SK-N-SH (cell line): ENCODE measurements at regions not wholly inside any gene's neighbourhood (a gene's known extent, or its start where the extent isn't known, plus 50 kb on each side); places are given as distances from the start of the nearest gene placed in this dataset.

Source experiments
- CTCF ChIA-PET: fragments of 300-600, 350-600 bp; formaldehyde crosslinking; extraction: SDS; loops from one replicate; lab custom pipeline; 2021; lab: Yijun Ruan, JAX
- POLR2A ChIA-PET: fragments of 350-600 bp; sonication (Branson Sonifier 250); formaldehyde crosslinking; extraction: SDS; loops from one replicate; lab custom pipeline; 2020; ENCODE audit warnings: antibody characterized with exemption, inconsistent platforms; lab: Yijun Ruan, JAX
- DNase-seq: peaks from one replicate; pipeline ENCODE4 v3.0.0; 2012
- H2AFZ ChIP-seq: fragments of 200-600 bp; sonication (generic); 2 replicates; pipeline ENCODE4 v1.8.1; 2016; ENCODE audit warnings: antibody characterized with exemption, mild to moderate bottlenecking, low read depth
- H3F3A ChIP-seq: fragments of 200-600 bp; sonication (generic); replicated peaks from 2 replicates; pipeline ENCODE3; 2016; ENCODE audit warnings: antibody characterized with exemption, mild to moderate bottlenecking; ENCODE audit not compliant: insufficient read depth
- H3K27ac ChIP-seq, 2 experiments: fragments of 200-500 bp in 1 of 2; fragments of 200-600 bp in 1 of 2; sonication (Bioruptor generic) in 1 of 2; sonication (generic), shearing (Covaris generic) in 1 of 2; 2 replicates each; pipeline versions ENCODE4 v1.5.1 to v1.6.1; 2014 to 2016; ENCODE audit warnings: low read depth in 2 of 2, inconsistent platforms in 1 of 2, low read length in 1 of 2, mild to moderate bottlenecking in 1 of 2, mixed read lengths in 1 of 2
- H3K27me3 ChIP-seq: fragments of 200-600 bp; sonication (generic), shearing (Covaris generic); 2 replicates; pipeline ENCODE4 v1.6.1; 2016; ENCODE audit warnings: mixed run types; ENCODE audit not compliant: insufficient read depth
- H3K36me3 ChIP-seq, 2 experiments: fragments of 200-500 bp in 1 of 2; fragments of 200-600 bp in 1 of 2; sonication (Bioruptor generic) in 1 of 2; sonication (generic) in 1 of 2; replicated peaks in 1 of 2; 2 replicates each; pipeline versions ENCODE3 to v1.5.1; 2014 to 2016; ENCODE audit warnings: low read length in 1 of 2, mild to moderate bottlenecking in 1 of 2; ENCODE audit not compliant: insufficient read depth in 2 of 2, control insufficient read depth in 1 of 2
- H3K4me1 ChIP-seq, 2 experiments: fragments of 200-500 bp in 1 of 2; fragments of 200-600 bp in 1 of 2; sonication (Bioruptor generic) in 1 of 2; sonication (generic), shearing (Covaris generic) in 1 of 2; 2 replicates each; pipeline versions ENCODE4 v1.5.1 to v1.6.1; 2014 to 2016; ENCODE audit warnings: low read depth in 1 of 2, low read length in 1 of 2, mixed run types in 1 of 2; ENCODE audit not compliant: insufficient read depth in 2 of 2, control insufficient read depth in 1 of 2
- H3K4me2 ChIP-seq: fragments of 200-600 bp; sonication (generic), shearing (Covaris generic); 2 replicates; pipeline ENCODE4 v1.6.1; 2017; ENCODE audit warnings: mixed run types
- H3K4me3 ChIP-seq, 2 experiments: fragments of 200-500 bp in 1 of 2; fragments of 200-600 bp in 1 of 2; sonication (Bioruptor generic) in 1 of 2; sonication (generic), shearing (Covaris generic) in 1 of 2; 2 replicates each; pipeline versions ENCODE4 v1.5.1 to v1.8.1; 2014 to 2016; ENCODE audit warnings: low read depth in 2 of 2, inconsistent platforms in 1 of 2, low read length in 1 of 2, mild to moderate bottlenecking in 1 of 2, mixed read lengths in 1 of 2, moderate library complexity in 1 of 2
- H3K79me2 ChIP-seq: fragments of 200-600 bp; sonication (generic); 2 replicates; pipeline ENCODE4 v1.8.1; 2017; ENCODE audit warnings: mild to moderate bottlenecking; ENCODE audit not compliant: insufficient read depth
- H3K9ac ChIP-seq: fragments of 200-600 bp; sonication (generic); 2 replicates; pipeline ENCODE4 v1.6.1; 2017; ENCODE audit warnings: mixed run types
- H3K9me2 ChIP-seq: fragments of 200-600 bp; sonication (generic); 2 replicates; pipeline ENCODE4 v1.6.1; 2017; ENCODE audit warnings: mixed run types
- H3K9me3 ChIP-seq: fragments of 200-600 bp; sonication (generic); 2 replicates; pipeline ENCODE4 v1.6.1; 2017; ENCODE audit warnings: mixed run types, mild to moderate bottlenecking, moderate library complexity
- H4K20me1 ChIP-seq: fragments of 200-600 bp; sonication (generic); 2 replicates; pipeline ENCODE4 v1.6.1; 2017; ENCODE audit warnings: mild to moderate bottlenecking, mixed run types; ENCODE audit not compliant: insufficient read depth
- EP300 ChIP-seq, 2 experiments: IDR thresholded peaks; 2 replicates each; pipeline versions ENCODE4 v1.4.0 to v1.6.1; 2012; ENCODE audit warnings: borderline replicate concordance in 1 of 2, low read depth in 1 of 2, low read length in 1 of 2
- FOSL2 ChIP-seq: IDR thresholded peaks from 2 replicates; pipeline ENCODE4 v1.4.0; 2012; ENCODE audit warnings: low read depth, mild to moderate bottlenecking, moderate library complexity, borderline replicate concordance
- GATA2 ChIP-seq: sonication (generic); formaldehyde crosslinking; IDR thresholded peaks from 2 replicates; pipeline ENCODE4 v1.5.0; 2020; ENCODE audit warnings: mild to moderate bottlenecking, missing genetic modification reagents
- JUND ChIP-seq: IDR thresholded peaks from 2 replicates; pipeline ENCODE4 v1.4.0; 2012
- MAX ChIP-seq: IDR thresholded peaks from 2 replicates; pipeline ENCODE4 v1.4.0; 2012; ENCODE audit warnings: low read depth
- MEF2A ChIP-seq: IDR thresholded peaks from 2 replicates; pipeline ENCODE4 v1.4.0; 2012; ENCODE audit warnings: low read depth, borderline replicate concordance
- MXI1 ChIP-seq: IDR thresholded peaks from 2 replicates; pipeline ENCODE4 v1.6.1; 2012; ENCODE audit warnings: mild to moderate bottlenecking, low read depth, low read length, improper control_type of control experiment
- NFIC ChIP-seq: IDR thresholded peaks from 2 replicates; pipeline ENCODE4 v1.4.0; 2012; ENCODE audit warnings: borderline replicate concordance
- NRF1 ChIP-seq: IDR thresholded peaks from 2 replicates; pipeline ENCODE4 v1.6.1; 2012; ENCODE audit warnings: low read depth, mild to moderate bottlenecking, low read length
- PBX3 ChIP-seq: IDR thresholded peaks from 2 replicates; pipeline ENCODE4; 2012
- RXRA ChIP-seq: IDR thresholded peaks from 2 replicates; pipeline ENCODE4 v1.4.0; 2012; ENCODE audit warnings: low read depth, mild to moderate bottlenecking, borderline replicate concordance
- SIN3A ChIP-seq: IDR thresholded peaks from 2 replicates; pipeline ENCODE4 v1.6.1; 2012; ENCODE audit warnings: low read depth, mild to moderate bottlenecking, low read length, moderate library complexity, borderline replicate concordance
- SMC3 ChIP-seq: IDR thresholded peaks from 2 replicates; pipeline ENCODE4 v1.6.1; 2012; ENCODE audit warnings: low read depth, low read length, improper control_type of control experiment
- TAF1 ChIP-seq: IDR thresholded peaks from 2 replicates; pipeline ENCODE4 v1.6.1; 2012; ENCODE audit warnings: low read depth, mild to moderate bottlenecking, low read length, moderate library complexity, borderline replicate concordance
- TEAD4 ChIP-seq: IDR thresholded peaks from 2 replicates; pipeline ENCODE4 v1.4.0; 2012; ENCODE audit warnings: mild to moderate bottlenecking, borderline replicate concordance; ENCODE audit not compliant: insufficient read depth
- USF1 ChIP-seq: IDR thresholded peaks from 2 replicates; pipeline ENCODE4 v1.4.0; 2012; ENCODE audit warnings: low read depth, borderline replicate concordance
- WGBS: methylation state at CpG from one replicate; pipeline ENCODE4 v1.1.6; 2017; ENCODE audit warnings: low lambda C conversion rate; 5-methylcytosine and 5-hydroxymethylcytosine counted together
- TF ChIP-seq, protein P1 (sequence below): fragments of 150-350 bp; IDR thresholded peaks from 2 replicates; pipeline ENCODE4 v1.6.1; 2017; ENCODE audit warnings: antibody characterized with exemption, low read length, low read depth, borderline replicate concordance
- TF ChIP-seq, protein P2 (sequence below): fragments of 200-600 bp; sonication (generic); IDR thresholded peaks from 2 replicates; pipeline ENCODE4 v1.6.1; 2017; ENCODE audit warnings: antibody characterized with exemption, mild to moderate bottlenecking, moderate library complexity

DNA sequence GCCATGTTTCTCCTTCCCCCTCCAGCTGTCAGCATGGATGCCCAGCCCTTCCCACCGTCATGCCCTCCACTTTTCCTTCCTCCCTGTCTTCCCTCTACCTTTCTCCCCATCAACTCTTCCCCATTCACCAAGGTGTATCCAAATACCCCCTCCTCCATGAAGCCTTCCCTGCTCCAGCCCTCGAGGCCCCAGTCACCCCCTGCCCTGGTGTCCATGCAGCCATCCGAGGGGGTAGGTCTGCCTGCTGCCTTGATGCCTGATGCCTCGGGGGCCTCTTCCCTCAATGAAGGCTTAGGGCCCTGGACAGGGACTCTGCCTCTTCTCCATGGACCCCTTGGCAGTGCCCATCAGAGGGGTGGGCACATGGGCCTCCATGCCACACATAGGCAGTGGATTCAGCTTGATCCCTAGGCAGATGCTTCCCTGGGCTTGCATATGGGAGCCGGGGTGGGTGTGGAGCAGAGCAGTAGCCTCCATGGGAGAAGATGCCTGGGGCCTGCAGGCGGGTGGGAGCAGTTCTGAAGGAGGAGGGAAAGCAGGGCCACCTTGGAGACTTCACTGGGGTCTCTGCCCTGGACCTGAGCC is 795.8 kb downstream of the BRD1 start:
- H3K9me3 ChIP-seq = no peaks in the 10 kb centered on the region
- ChIA-PET POLR2A (no interaction called here), CTCF (interaction anchor here (2.9 kb wide), 1 partner anchor 14 kb away, joined by 11 read pairs; no protein-coding TSS in a partner anchor)
- DNase-seq = no peak
- no peak overlapping the region for H3K27ac ChIP-seq
- H4K20me1 ChIP-seq = no peaks in the 10 kb centered on the region
- peaks cover 0 to 19% of the 10 kb centered on the region in 2 experiments; a peak in 1 of 4 replicates for H3K4me1 ChIP-seq
- no peaks in the 10 kb centered on the region for H3K36me3 ChIP-seq
- H3K79me2 ChIP-seq = no peaks in the 10 kb centered on the region
- H3F3A ChIP-seq = no peaks in the 10 kb centered on the region
- H3K4me2 ChIP-seq = no peak overlapping the region
- TF ChIP-seq FOSL2 (no peak), TAF1 (no peak), EP300 (IDR thresholded peaks at IDR 0.05; ENCODE audit: borderline replicate concordance in 1 of 2, low read depth in 1 of 2, low read length in 1 of 2) (no peak), GATA2 (CRISPR knock-in tag) (no peak), USF1 (no peak), SMC3 (no peak), MXI1 (no peak), RXRA (no peak), MAX (no peak), NRF1 (no peak), TEAD4 (no peak), SIN3A (no peak), MEF2A (no peak), JUND (no peak)
- TF ChIP-seq, protein P1, sequence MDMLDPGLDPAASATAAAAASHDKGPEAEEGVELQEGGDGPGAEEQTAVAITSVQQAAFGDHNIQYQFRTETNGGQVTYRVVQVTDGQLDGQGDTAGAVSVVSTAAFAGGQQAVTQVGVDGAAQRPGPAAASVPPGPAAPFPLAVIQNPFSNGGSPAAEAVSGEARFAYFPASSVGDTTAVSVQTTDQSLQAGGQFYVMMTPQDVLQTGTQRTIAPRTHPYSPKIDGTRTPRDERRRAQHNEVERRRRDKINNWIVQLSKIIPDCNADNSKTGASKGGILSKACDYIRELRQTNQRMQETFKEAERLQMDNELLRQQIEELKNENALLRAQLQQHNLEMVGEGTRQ = no peak
- no peak overlapping the region for H2AFZ ChIP-seq
- no peak overlapping the region for H3K9ac ChIP-seq
- WGBS = 0% methylated on average over 5 of the region's 6 CpGs
- H3K4me3 ChIP-seq = no peak overlapping the region
- H3K9me2 ChIP-seq = no peaks in the 10 kb centered on the region
- H3K27me3 ChIP-seq = no peaks in the 10 kb centered on the region

DNA sequence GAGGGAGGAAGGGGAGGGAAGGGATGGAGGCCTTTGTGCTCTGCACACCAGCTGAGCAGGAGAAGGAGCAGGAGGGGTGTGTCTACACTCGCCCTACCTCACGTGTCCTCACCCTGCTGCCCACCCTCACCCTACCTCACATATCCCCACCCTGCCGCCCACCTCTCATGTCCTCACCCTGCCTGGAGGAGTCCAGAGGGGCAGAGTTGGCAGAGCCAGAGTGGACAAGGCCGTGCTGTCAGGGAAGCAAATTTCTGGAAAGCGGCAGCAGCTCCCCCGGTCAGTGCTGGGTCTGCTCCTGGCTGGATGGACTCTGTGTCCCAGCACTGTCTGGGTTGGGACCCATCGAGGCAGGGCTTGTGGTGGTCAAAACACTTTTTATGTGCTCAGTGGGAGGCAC is 799.6 kb downstream of the BRD1 start:
- peak overlapping the region in 1 of 2 experiments; percentile 74; a peak in 1 of 4 replicates for H3K27ac ChIP-seq
- no peaks in the 10 kb centered on the region for H3K36me3 ChIP-seq
- peaks cover 0 to 41% of the 10 kb centered on the region in 2 experiments; a peak in 1 of 4 replicates for H3K4me1 ChIP-seq
- no peaks in the 10 kb centered on the region for H3F3A ChIP-seq
- H3K9me3 ChIP-seq = no peaks in the 10 kb centered on the region
- H3K9me2 ChIP-seq = no peaks in the 10 kb centered on the region
- no peak overlapping the region for H2AFZ ChIP-seq
- POLR2A ChIA-PET = no interaction called here
- DNase-seq = no peak
- no peak overlapping the region for H3K4me2 ChIP-seq
- H3K4me3 ChIP-seq = no peak overlapping the region
- CTCF ChIA-PET = interaction anchor here (1.6 to 3.3 kb wide), 2 partner anchors 84 to 277 kb away, joined by 5 to 15 read pairs; no protein-coding TSS in a partner anchor
- TF ChIP-seq, protein P1 = no peak
- TF ChIP-seq TAF1 = no peak
- no peak for TF ChIP-seq MXI1
- TF ChIP-seq JUND = no peak
- TF ChIP-seq NFIC = no peak
- TF ChIP-seq, protein P2, sequence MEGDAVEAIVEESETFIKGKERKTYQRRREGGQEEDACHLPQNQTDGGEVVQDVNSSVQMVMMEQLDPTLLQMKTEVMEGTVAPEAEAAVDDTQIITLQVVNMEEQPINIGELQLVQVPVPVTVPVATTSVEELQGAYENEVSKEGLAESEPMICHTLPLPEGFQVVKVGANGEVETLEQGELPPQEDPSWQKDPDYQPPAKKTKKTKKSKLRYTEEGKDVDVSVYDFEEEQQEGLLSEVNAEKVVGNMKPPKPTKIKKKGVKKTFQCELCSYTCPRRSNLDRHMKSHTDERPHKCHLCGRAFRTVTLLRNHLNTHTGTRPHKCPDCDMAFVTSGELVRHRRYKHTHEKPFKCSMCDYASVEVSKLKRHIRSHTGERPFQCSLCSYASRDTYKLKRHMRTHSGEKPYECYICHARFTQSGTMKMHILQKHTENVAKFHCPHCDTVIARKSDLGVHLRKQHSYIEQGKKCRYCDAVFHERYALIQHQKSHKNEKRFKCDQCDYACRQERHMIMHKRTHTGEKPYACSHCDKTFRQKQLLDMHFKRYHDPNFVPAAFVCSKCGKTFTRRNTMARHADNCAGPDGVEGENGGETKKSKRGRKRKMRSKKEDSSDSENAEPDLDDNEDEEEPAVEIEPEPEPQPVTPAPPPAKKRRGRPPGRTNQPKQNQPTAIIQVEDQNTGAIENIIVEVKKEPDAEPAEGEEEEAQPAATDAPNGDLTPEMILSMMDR = no peak
- TF ChIP-seq PBX3 = no peak
- no peak for TF ChIP-seq MAX
- TF ChIP-seq, all 33 proteins: peak for 0
- Histone ChIP-seq H4K20me1 (no peaks in the 10 kb centered on the region), H3K9ac (no peak overlapping the region), H3K27me3 (no peaks in the 10 kb centered on the region), H3K79me2 (no peaks in the 10 kb centered on the region)
- WGBS = 35% methylated on average over 6 of the region's 7 CpGs
